A549 (cell line): ENCODE measurements at regions not wholly inside any gene's neighbourhood (a gene's known extent, or its start where the extent isn't known, plus 50 kb on each side); places are given as distances from the start of the nearest gene placed in this dataset.

ENCODE experiments used
- ATAC-seq, 2 experiments: fragments of 200-7000 bp in 1 of 2; fragments of >200 bp in 1 of 2; cut with Nextera tagmentation in 1 of 2; cut with Tn5 transposase in 1 of 2; 3 replicates each; pipeline versions ENCODE4 v1.8.0 to v1.9.1; 2018 to 2020; ENCODE audit warnings: mild to moderate bottlenecking in 1 of 2, moderate library complexity in 1 of 2
- CTCF ChIA-PET: fragments of 300-600 bp; sonication (Branson Sonifier 250); formaldehyde crosslinking; extraction: SDS; loops from one replicate; lab custom pipeline; 2021; ENCODE audit warnings: antibody characterized with exemption, inconsistent platforms; lab: Yijun Ruan, JAX
- POLR2A ChIA-PET: fragments of 350-600 bp; formaldehyde crosslinking; extraction: SDS; loops from one replicate; lab custom pipeline; 2021; ENCODE audit warnings: antibody characterized with exemption, inconsistent platforms; lab: Yijun Ruan, JAX
- DNase-seq, 2 experiments: peaks; one replicate each; pipeline versions ENCODE4 v3.0.0 to v3.0.0-alpha.2; 2011 to 2016; ENCODE audit warnings: low read depth in 1 of 2, low spot score in 1 of 2
- FAIRE-seq: peaks from 2 replicates; lab custom pipeline; 2011; peaks lifted over from hg19 to GRCh38; lab: Jason Lieb, UNC
- H3K27ac ChIP-seq, 2 experiments: fragments of >200 bp; sonication (Bioruptor Twin); formaldehyde crosslinking; 3 replicates each; pipeline ENCODE4 v1.5.1; 2016 to 2017
- H3K4me1 ChIP-seq: fragments of >200 bp; sonication (Bioruptor Twin); formaldehyde crosslinking; 3 replicates; pipeline ENCODE4 v1.6.1; 2016
- H3K4me2 ChIP-seq: fragments of >200 bp; sonication (Bioruptor Twin); formaldehyde crosslinking; 3 replicates; pipeline ENCODE4 v1.6.1; 2016
- H3K4me3 ChIP-seq: fragments of >200 bp; sonication (Bioruptor Twin); formaldehyde crosslinking; 3 replicates; pipeline ENCODE4 v1.5.1; 2016
- H3K9me3 ChIP-seq: fragments of >200 bp; sonication (Bioruptor Twin); formaldehyde crosslinking; 3 replicates; pipeline ENCODE4 v1.6.1; 2016
- BHLHE40 ChIP-seq: IDR thresholded peaks from 2 replicates; pipeline ENCODE4 v1.6.1; 2012; ENCODE audit warnings: low read depth, low read length, inconsistent platforms
- CBX2 ChIP-seq: fragments of 200-600 bp; sonication (generic); IDR thresholded peaks from 2 replicates; pipeline ENCODE4 v1.6.1; 2016; ENCODE audit warnings: low read depth, mild to moderate bottlenecking, borderline replicate concordance
- CHD4 ChIP-seq: fragments of 200-600 bp; sonication (generic); IDR thresholded peaks from 2 replicates; pipeline ENCODE4 v1.6.1; 2016; ENCODE audit warnings: antibody characterized with exemption, mild to moderate bottlenecking, borderline replicate concordance
- EHMT2 ChIP-seq: fragments of 200-600 bp; sonication (generic); IDR thresholded peaks from 2 replicates; pipeline ENCODE4 v1.6.1; 2016; ENCODE audit warnings: antibody characterized with exemption, low read depth, mild to moderate bottlenecking, moderate library complexity
- EP300 ChIP-seq, 2 experiments: fragments of >200 bp; sonication (Bioruptor Twin); formaldehyde crosslinking; IDR thresholded peaks; 2 replicates in 1 of 2; 3 replicates in 1 of 2; pipeline ENCODE4 v1.6.1; 2016 to 2017
- ESRRA ChIP-seq: fragments of 150-350 bp; IDR thresholded peaks from 2 replicates; pipeline ENCODE4 v1.6.1; 2014; ENCODE audit warnings: mild to moderate bottlenecking, low read length, borderline replicate concordance
- FOSB ChIP-seq: fragments of 250-450 bp; sonication (Bioruptor Pico); IDR thresholded peaks from 2 replicates; pipeline ENCODE4 v1.5.0; 2020; ENCODE audit warnings: mild to moderate bottlenecking, moderate library complexity
- FOSL2 ChIP-seq, 2 experiments: fragments of 450-650 bp in 1 of 2; fragments of >200 bp in 1 of 2; sonication (Bioruptor Twin) in 1 of 2; formaldehyde crosslinking; IDR thresholded peaks; 2 replicates each; pipeline versions ENCODE4 v1.5.0 to v1.6.1; 2016 to 2020; ENCODE audit warnings: mild to moderate bottlenecking in 1 of 2, moderate library complexity in 1 of 2
- GATA3 ChIP-seq: IDR thresholded peaks from 2 replicates; pipeline ENCODE4 v1.6.1; 2012; ENCODE audit warnings: borderline replicate concordance
- HDAC2 ChIP-seq: fragments of 200-600 bp; sonication (generic); IDR thresholded peaks from 2 replicates; pipeline ENCODE4 v1.6.1; 2016
- HEYL ChIP-seq: fragments of 250-450 bp; sonication (Bioruptor Pico); IDR thresholded peaks from 2 replicates; pipeline ENCODE4 v1.8.0; 2021; ENCODE audit warnings: mild to moderate bottlenecking, moderate library complexity
- HOXB13 ChIP-seq: fragments of 250-450 bp; sonication (Bioruptor Pico); IDR thresholded peaks from 2 replicates; pipeline ENCODE4 v1.5.0; 2020; ENCODE audit warnings: low read depth, mild to moderate bottlenecking, moderate library complexity
- KDM5A ChIP-seq: fragments of 200-600 bp; sonication (generic); IDR thresholded peaks from 2 replicates; pipeline ENCODE4 v1.6.1; 2016; ENCODE audit warnings: antibody characterized with exemption, mild to moderate bottlenecking
- MAZ ChIP-seq: fragments of 150-350 bp; IDR thresholded peaks from 2 replicates; pipeline ENCODE4 v1.6.1; 2014; ENCODE audit warnings: antibody characterized with exemption, low read depth, low read length, borderline replicate concordance
- NFE2L2 ChIP-seq: fragments of 150-350 bp; conservative IDR thresholded peaks from 2 replicates; pipeline ENCODE4 v1.6.1; 2014; ENCODE audit warnings: low read length
- NPAS2 ChIP-seq: fragments of 250-450 bp; sonication (Bioruptor Pico); IDR thresholded peaks from 2 replicates; pipeline ENCODE4 v1.8.0; 2022; ENCODE audit warnings: mild to moderate bottlenecking, moderate library complexity, borderline replicate concordance
- NR3C1 ChIP-seq: fragments of >200 bp; sonication (Bioruptor Twin); formaldehyde crosslinking; IDR thresholded peaks from 3 replicates; pipeline ENCODE4 v1.6.1; 2017
- SMC3 ChIP-seq: fragments of >200 bp; sonication (Bioruptor Twin); formaldehyde crosslinking; IDR thresholded peaks from 3 replicates; pipeline ENCODE4 v1.6.1; 2018; ENCODE audit warnings: inconsistent platforms
- SREBF2 ChIP-seq: fragments of 450-650 bp; IDR thresholded peaks from 2 replicates; pipeline ENCODE4 v1.6.1; 2014; ENCODE audit warnings: mild to moderate bottlenecking, moderate library complexity
- TFCP2L1 ChIP-seq: fragments of 250-450 bp; sonication (Bioruptor Pico); IDR thresholded peaks from 2 replicates; pipeline ENCODE4 v1.5.0; 2021; ENCODE audit warnings: mild to moderate bottlenecking
- TP53 ChIP-seq: fragments of 250-450 bp; sonication (Bioruptor Pico); IDR thresholded peaks from 2 replicates; pipeline ENCODE4 v1.5.0; 2021; ENCODE audit warnings: mild to moderate bottlenecking, moderate library complexity
- ZC3H11A ChIP-seq: fragments of 450-650 bp; IDR thresholded peaks from 2 replicates; pipeline ENCODE4 v1.6.1; 2014; ENCODE audit warnings: antibody characterized with exemption, mild to moderate bottlenecking
- ZSCAN20 ChIP-seq: fragments of 250-450 bp; sonication (Bioruptor Pico); IDR thresholded peaks from 2 replicates; pipeline ENCODE4 v1.8.0; 2022; ENCODE audit warnings: mild to moderate bottlenecking, moderate library complexity
- WGBS: methylation state at CpG from one replicate; pipeline ENCODE4 v1.1.6; 2017; ENCODE audit errors: missing lambda C conversion rate; 5-methylcytosine and 5-hydroxymethylcytosine counted together
- TF ChIP-seq, protein P1 (sequence below): fragments of 200-600 bp; sonication (generic); IDR thresholded peaks from 2 replicates; pipeline ENCODE4 v1.6.1; 2016; ENCODE audit warnings: antibody characterized with exemption, mild to moderate bottlenecking, moderate library complexity
- TF ChIP-seq, protein P2 (sequence below): IDR thresholded peaks from 2 replicates; pipeline ENCODE4 v1.6.1; 2012; ENCODE audit warnings: low read depth, borderline replicate concordance
- TF ChIP-seq, protein P3 (sequence below): fragments of 250-450 bp; sonication (Bioruptor Pico); IDR thresholded peaks from 2 replicates; pipeline ENCODE4 v1.5.0; 2020; ENCODE audit warnings: low read depth, mild to moderate bottlenecking, moderate library complexity
- TF ChIP-seq, protein P4 (sequence below): fragments of 250-450 bp; sonication (Bioruptor Pico); IDR thresholded peaks from 2 replicates; pipeline ENCODE4 v1.5.0; 2021; ENCODE audit warnings: mild to moderate bottlenecking, moderate library complexity, borderline replicate concordance

DNA sequence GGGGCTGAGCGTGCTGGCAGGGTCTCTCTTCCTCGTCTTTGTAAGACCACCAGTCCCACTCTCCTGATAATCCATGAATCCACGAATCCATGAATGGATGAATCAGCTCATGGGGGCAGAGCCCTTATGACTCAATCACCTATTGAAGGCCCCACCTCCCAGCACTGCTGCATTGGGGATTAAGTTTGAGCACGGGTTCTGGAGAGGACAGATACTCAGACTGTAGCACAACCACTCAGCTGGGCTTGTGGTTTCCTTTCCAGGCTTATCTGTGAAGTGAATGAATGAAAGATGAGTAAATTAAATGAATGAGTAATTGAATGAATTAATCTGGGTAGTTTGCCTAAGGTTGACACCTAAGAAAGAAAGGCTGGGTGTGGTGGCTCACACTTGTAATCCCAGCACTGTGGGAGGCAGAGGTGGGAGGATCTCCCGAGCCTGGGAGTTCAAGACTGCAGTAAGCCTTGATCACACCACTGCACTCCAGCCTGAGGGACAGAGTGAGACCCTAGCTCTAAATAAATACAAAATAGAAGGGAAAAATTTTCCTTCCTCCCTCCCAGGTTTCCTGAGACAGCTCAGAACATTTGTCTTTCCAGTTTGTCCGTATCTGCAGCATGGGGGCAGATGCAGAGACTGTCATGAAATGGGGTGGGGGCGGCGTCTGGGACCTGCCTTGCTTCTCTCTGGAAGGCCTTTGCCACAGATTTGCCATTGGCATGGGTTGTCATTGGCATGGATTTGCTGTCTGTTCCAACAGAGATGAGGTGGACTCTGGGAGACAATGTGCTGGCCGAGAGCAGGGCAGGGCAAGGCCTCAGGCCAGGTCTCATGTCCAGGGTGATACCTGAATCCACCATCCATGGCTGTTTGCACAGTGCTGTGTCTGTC, 187.7 kb upstream of the C1orf174 start:
- no peak overlapping the region for H3K27ac ChIP-seq
- H3K9me3 ChIP-seq = no peaks in the 10 kb centered on the region
- no peak overlapping the region for H3K4me3 ChIP-seq
- ChIA-PET POLR2A (no interaction called here), CTCF (no interaction called here)
- 21% methylated on average over 9 of the region's 9 CpGs for WGBS
- H3K4me2 ChIP-seq = no peak overlapping the region
- ATAC-seq (no peak), FAIRE-seq (no peak), DNase-seq (no peak)
- no peaks in the 10 kb centered on the region for H3K4me1 ChIP-seq
- TF ChIP-seq CHD4 = no peak
- TF ChIP-seq NFE2L2 = no peak
- no peak for TF ChIP-seq ZC3H11A
- no peak for TF ChIP-seq BHLHE40
- TF ChIP-seq SREBF2 = no peak
- no peak for TF ChIP-seq ZSCAN20 (CRISPR knock-in tag)
- TF ChIP-seq, protein P1, sequence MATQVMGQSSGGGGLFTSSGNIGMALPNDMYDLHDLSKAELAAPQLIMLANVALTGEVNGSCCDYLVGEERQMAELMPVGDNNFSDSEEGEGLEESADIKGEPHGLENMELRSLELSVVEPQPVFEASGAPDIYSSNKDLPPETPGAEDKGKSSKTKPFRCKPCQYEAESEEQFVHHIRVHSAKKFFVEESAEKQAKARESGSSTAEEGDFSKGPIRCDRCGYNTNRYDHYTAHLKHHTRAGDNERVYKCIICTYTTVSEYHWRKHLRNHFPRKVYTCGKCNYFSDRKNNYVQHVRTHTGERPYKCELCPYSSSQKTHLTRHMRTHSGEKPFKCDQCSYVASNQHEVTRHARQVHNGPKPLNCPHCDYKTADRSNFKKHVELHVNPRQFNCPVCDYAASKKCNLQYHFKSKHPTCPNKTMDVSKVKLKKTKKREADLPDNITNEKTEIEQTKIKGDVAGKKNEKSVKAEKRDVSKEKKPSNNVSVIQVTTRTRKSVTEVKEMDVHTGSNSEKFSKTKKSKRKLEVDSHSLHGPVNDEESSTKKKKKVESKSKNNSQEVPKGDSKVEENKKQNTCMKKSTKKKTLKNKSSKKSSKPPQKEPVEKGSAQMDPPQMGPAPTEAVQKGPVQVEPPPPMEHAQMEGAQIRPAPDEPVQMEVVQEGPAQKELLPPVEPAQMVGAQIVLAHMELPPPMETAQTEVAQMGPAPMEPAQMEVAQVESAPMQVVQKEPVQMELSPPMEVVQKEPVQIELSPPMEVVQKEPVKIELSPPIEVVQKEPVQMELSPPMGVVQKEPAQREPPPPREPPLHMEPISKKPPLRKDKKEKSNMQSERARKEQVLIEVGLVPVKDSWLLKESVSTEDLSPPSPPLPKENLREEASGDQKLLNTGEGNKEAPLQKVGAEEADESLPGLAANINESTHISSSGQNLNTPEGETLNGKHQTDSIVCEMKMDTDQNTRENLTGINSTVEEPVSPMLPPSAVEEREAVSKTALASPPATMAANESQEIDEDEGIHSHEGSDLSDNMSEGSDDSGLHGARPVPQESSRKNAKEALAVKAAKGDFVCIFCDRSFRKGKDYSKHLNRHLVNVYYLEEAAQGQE = no peak
- no peak for TF ChIP-seq EHMT2
- TF ChIP-seq MAZ = no peak
- no peak for TF ChIP-seq ESRRA
- no peak for TF ChIP-seq KDM5A
- no peak for TF ChIP-seq TP53
- TF ChIP-seq, protein P2, sequence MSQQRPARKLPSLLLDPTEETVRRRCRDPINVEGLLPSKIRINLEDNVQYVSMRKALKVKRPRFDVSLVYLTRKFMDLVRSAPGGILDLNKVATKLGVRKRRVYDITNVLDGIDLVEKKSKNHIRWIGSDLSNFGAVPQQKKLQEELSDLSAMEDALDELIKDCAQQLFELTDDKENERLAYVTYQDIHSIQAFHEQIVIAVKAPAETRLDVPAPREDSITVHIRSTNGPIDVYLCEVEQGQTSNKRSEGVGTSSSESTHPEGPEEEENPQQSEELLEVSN = no peak
- no peak for TF ChIP-seq TFCP2L1

DNA sequence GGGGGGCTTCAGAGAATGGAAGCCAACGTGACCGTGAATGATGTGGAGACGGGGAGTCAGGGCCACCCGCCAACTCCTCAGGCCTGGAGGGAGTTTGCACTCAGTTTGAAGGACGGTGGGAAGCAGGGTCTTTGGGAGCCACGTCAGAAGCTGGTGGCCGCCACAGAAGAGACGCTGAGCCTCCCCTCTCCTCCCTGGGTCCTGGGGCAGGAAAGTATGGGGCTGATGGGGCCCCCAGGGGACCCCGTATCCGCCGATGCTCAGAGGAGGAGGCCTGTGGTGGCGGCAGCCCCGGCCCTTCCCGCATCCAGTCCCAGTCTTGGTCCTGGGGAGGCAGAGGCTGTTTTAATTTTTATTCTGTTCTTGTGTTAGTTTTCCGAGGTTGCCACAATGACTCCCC, 188.6 kb upstream of the C1orf174 start:
- 21% methylated on average over 10 of the region's 15 CpGs for WGBS
- TF ChIP-seq CBX2 (no peak), ZC3H11A (no peak), NR3C1 (no peak), GATA3 (no peak), ESRRA (no peak), EHMT2 (no peak), SMC3 (no peak)
- H3K27ac ChIP-seq = no peak overlapping the region
- H3K4me1 ChIP-seq = no peaks in the 10 kb centered on the region
- ATAC-seq = no peak
- CTCF ChIA-PET = no interaction called here
- POLR2A ChIA-PET = no interaction called here
- no peaks in the 10 kb centered on the region for H3K9me3 ChIP-seq
- no peak for DNase-seq
- no peak overlapping the region for H3K4me3 ChIP-seq
- H3K4me2 ChIP-seq = no peak overlapping the region
- no peak for FAIRE-seq

DNA sequence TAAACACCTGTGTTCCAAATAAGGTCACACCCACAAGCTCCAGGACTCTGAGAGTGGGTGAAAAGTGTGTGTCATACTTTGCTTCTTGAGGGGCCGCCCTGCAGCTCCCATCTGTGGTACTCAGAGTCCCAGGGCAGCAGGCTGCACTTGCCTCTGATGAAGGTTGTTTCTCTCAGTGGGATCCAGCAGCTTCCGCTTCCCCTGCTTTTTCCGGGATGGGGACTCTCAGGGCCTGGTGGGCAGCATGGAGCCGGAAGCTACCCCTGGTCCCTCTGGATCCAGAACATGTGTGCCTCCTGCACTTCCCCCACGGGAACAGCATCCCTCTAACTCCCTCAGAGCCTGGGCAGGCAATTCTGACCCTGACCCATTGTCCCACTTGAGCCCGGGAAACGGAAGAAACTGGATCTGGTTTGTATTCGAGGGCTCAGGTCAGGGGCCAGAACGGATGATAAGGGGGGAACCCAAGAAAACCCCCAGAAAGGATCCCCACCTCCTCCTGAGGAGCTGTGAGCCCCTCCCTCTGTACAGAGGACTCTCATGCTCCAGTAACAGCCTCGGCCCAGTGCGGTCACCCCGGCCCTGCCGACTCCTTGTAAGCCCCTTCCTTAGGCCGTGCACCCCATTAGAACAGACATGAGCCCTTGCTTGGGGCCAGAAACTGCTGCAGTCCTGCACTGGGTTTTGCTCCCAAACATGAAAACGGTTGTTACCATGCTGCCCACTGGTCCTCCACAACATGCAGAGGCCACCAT, 189.5 kb upstream of the C1orf174 start:
- H3K4me2 ChIP-seq = no peak overlapping the region
- no peaks in the 10 kb centered on the region for H3K9me3 ChIP-seq
- ATAC-seq (no peak), DNase-seq (no peak), FAIRE-seq (no peak)
- no peak overlapping the region for H3K4me3 ChIP-seq
- no peak overlapping the region for H3K27ac ChIP-seq
- H3K4me1 ChIP-seq = no peaks in the 10 kb centered on the region
- WGBS = 27% methylated on average over 8 of the region's 15 CpGs
- ChIA-PET POLR2A (no interaction called here), CTCF (no interaction called here)
- no peak for TF ChIP-seq HOXB13 (CRISPR knock-in tag)
- no peak for TF ChIP-seq HEYL
- no peak for TF ChIP-seq SMC3
- TF ChIP-seq HDAC2 = no peak
- no peak for TF ChIP-seq NPAS2 (CRISPR knock-in tag)
- TF ChIP-seq CHD4 = no peak
- TF ChIP-seq, protein P3, sequence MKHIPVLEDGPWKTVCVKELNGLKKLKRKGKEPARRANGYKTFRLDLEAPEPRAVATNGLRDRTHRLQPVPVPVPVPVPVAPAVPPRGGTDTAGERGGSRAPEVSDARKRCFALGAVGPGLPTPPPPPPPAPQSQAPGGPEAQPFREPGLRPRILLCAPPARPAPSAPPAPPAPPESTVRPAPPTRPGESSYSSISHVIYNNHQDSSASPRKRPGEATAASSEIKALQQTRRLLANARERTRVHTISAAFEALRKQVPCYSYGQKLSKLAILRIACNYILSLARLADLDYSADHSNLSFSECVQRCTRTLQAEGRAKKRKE (CRISPR knock-in tag) = no peak
- no peak for TF ChIP-seq FOSB
- no peak for TF ChIP-seq TFCP2L1
- no peak for TF ChIP-seq MAZ
- TF ChIP-seq, protein P4, sequence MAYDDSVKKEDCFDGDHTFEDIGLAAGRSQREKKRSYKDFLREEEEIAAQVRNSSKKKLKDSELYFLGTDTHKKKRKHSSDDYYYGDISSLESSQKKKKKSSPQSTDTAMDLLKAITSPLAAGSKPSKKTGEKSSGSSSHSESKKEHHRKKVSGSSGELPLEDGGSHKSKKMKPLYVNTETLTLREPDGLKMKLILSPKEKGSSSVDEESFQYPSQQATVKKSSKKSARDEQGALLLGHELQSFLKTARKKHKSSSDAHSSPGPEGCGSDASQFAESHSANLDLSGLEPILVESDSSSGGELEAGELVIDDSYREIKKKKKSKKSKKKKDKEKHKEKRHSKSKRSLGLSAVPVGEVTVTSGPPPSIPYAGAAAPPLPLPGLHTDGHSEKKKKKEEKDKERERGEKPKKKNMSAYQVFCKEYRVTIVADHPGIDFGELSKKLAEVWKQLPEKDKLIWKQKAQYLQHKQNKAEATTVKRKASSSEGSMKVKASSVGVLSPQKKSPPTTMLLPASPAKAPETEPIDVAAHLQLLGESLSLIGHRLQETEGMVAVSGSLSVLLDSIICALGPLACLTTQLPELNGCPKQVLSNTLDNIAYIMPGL (CRISPR knock-in tag) = no peak
- no peak for TF ChIP-seq EP300 (IDR thresholded peaks at IDR 0.05)
- TF ChIP-seq CBX2 = no peak
- no peak for TF ChIP-seq FOSL2 (IDR thresholded peaks at IDR 0.05)
- no peak for TF ChIP-seq FOSL2 (CRISPR knock-in tag; IDR thresholded peaks at IDR 0.05)
